OCI-LY7 (cell line): ENCODE measurements at regions not wholly inside any gene's neighbourhood (a gene's known extent, or its start where the extent isn't known, plus 50 kb on each side); places are given as distances from the start of the nearest gene placed in this dataset.

ENCODE experiments used
- BruUV-seq: library from RNA; stranded (reverse); fragments of 400-500 nt; replicated peaks from 2 replicates; lab custom pipeline; 2021; lab: Mats Ljungman, UMichigan
- CTCF ChIA-PET: fragments of 300-600 bp; sonication (Branson Sonifier 250); formaldehyde crosslinking; loops from one replicate; lab custom pipeline; 2022; ENCODE audit warnings: antibody characterized with exemption; ENCODE audit not compliant: unreplicated experiment; lab: Charles Lee
- POLR2A ChIA-PET: fragments of 300-600 bp; sonication (Branson Sonifier 250); formaldehyde crosslinking; loops from one replicate; lab custom pipeline; 2022; ENCODE audit warnings: antibody characterized with exemption; lab: Charles Lee
- DNase-seq: peaks from one replicate; pipeline ENCODE4 v3.0.0-alpha.2; 2015; ENCODE audit warnings: low spot score
- H2AFZ ChIP-seq: fragments of 200-600 bp; sonication (generic), shearing (Covaris generic); 2 replicates; pipeline ENCODE4 v1.6.1; 2014; ENCODE audit warnings: mild to moderate bottlenecking, antibody characterized with exemption, low read length, moderate library complexity
- H3K27ac ChIP-seq: fragments of 200-600 bp; sonication (generic); 2 replicates; pipeline ENCODE4 v1.5.1; 2014; ENCODE audit warnings: mixed run types, low read depth, mild to moderate bottlenecking, moderate library complexity, low read length, inconsistent platforms; ENCODE audit not compliant: poor library complexity, severe bottlenecking
- H3K36me3 ChIP-seq: fragments of 200-600 bp; sonication (generic); 2 replicates; pipeline ENCODE4 v1.6.1; 2014; ENCODE audit warnings: mild to moderate bottlenecking, antibody characterized with exemption, low read length, moderate library complexity, mixed read lengths; ENCODE audit not compliant: insufficient read depth
- H3K4me1 ChIP-seq: fragments of 200-600 bp; sonication (generic); 2 replicates; pipeline ENCODE4 v1.5.1; 2014; ENCODE audit warnings: mild to moderate bottlenecking, low read length; ENCODE audit not compliant: insufficient read depth, poor library complexity, severe bottlenecking
- H3K4me2 ChIP-seq: fragments of 200-600 bp; sonication (generic); 2 replicates; pipeline ENCODE4 v1.6.1; 2014; ENCODE audit warnings: mild to moderate bottlenecking, low read length
- H3K4me3 ChIP-seq: fragments of 200-600 bp; sonication (generic); 2 replicates; pipeline ENCODE4 v1.5.1; 2014; ENCODE audit warnings: mild to moderate bottlenecking, low read depth, low read length; ENCODE audit not compliant: poor library complexity, severe bottlenecking
- H3K79me2 ChIP-seq: fragments of 200-600 bp; sonication (generic); 2 replicates; pipeline ENCODE4 v1.6.1; 2016; ENCODE audit warnings: low read depth, mild to moderate bottlenecking, low read length, moderate library complexity, mixed read lengths; ENCODE audit not compliant: insufficient read depth
- H3K9me2 ChIP-seq: fragments of 200-600 bp; sonication (generic); 2 replicates; pipeline ENCODE4 v1.6.1; 2016; ENCODE audit warnings: mild to moderate bottlenecking, low read length, mixed read lengths; ENCODE audit not compliant: insufficient read depth
- H3K9me3 ChIP-seq: fragments of 200-600 bp; sonication (generic); 2 replicates; pipeline ENCODE4 v1.6.1; 2014; ENCODE audit warnings: mild to moderate bottlenecking, mixed run types, low read length, mixed read lengths
- H4K20me1 ChIP-seq: fragments of 200-600 bp; sonication (generic); 2 replicates; pipeline ENCODE4 v1.6.1; 2014; ENCODE audit warnings: mild to moderate bottlenecking, antibody characterized with exemption, low read length, moderate library complexity, mixed read lengths; ENCODE audit not compliant: insufficient read depth
- EZH2phosphoT487 ChIP-seq: fragments of 200-600 bp; sonication (generic); IDR thresholded peaks from 2 replicates; pipeline ENCODE4 v1.6.1; 2018; ENCODE audit warnings: low read depth, borderline replicate concordance, mild to moderate bottlenecking, mixed run types, antibody characterized with exemption, low read length, moderate library complexity, mixed read lengths
- intact Hi-C: fragments of 100-400 bp; cut with micrococcal nuclease; formaldehyde crosslinking; loops from one replicate; pipeline ENCODE4 v1.10.0; 2022; ENCODE audit not compliant: unreplicated experiment
- TF ChIP-seq, protein P1 (sequence below): fragments of 200-600 bp; sonication (generic); conservative IDR thresholded peaks from 2 replicates; pipeline ENCODE4 v1.5.1; 2014; ENCODE audit warnings: mild to moderate bottlenecking, antibody characterized with exemption, low read length, moderate library complexity, mixed read lengths

DNA sequence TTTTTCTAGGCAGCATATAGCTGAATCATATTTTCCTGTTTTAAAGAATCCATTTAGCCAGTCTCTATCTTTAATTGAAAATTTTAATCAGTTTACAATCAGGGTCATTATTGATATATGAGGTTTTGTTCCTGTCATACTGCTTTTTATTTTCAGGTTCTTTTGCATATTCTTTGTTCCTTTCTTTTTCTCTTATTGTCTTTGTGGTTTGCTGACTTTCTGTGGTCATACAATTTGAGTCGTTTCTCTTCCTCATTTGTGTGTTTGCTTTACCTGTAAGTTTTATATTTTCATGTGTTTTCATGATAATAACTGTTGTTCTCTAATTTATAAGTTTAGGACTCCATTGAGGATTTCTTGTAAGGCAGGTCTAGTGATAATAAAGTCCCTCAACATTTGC lies 812.6 kb downstream of the DACH1 start:
- BruUV-seq: no TSS peak
- Histone ChIP-seq H3K9me2 (no peaks in the 10 kb centered on the region), H3K4me1 (peaks cover 5% of the 10 kb centered on the region), H3K79me2 (no peaks in the 10 kb centered on the region), H3K4me3 (no peak overlapping the region), H4K20me1 (no peaks in the 10 kb centered on the region), H3K4me2 (no peak overlapping the region), H2AFZ (no peak overlapping the region), H3K36me3 (no peaks in the 10 kb centered on the region), H3K9me3 (peaks cover 9% of the 10 kb centered on the region; the same call in 1 of the 2 replicates), H3K27ac (no peak overlapping the region)
- intact Hi-C loops: no loop called here
- ChIA-PET POLR2A (no interaction called here), CTCF (no interaction called here)
- DNase-seq: no peak
- TF ChIP-seq, protein P1, sequence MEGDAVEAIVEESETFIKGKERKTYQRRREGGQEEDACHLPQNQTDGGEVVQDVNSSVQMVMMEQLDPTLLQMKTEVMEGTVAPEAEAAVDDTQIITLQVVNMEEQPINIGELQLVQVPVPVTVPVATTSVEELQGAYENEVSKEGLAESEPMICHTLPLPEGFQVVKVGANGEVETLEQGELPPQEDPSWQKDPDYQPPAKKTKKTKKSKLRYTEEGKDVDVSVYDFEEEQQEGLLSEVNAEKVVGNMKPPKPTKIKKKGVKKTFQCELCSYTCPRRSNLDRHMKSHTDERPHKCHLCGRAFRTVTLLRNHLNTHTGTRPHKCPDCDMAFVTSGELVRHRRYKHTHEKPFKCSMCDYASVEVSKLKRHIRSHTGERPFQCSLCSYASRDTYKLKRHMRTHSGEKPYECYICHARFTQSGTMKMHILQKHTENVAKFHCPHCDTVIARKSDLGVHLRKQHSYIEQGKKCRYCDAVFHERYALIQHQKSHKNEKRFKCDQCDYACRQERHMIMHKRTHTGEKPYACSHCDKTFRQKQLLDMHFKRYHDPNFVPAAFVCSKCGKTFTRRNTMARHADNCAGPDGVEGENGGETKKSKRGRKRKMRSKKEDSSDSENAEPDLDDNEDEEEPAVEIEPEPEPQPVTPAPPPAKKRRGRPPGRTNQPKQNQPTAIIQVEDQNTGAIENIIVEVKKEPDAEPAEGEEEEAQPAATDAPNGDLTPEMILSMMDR: no peak
- no peak for TF ChIP-seq EZH2phosphoT487

DNA sequence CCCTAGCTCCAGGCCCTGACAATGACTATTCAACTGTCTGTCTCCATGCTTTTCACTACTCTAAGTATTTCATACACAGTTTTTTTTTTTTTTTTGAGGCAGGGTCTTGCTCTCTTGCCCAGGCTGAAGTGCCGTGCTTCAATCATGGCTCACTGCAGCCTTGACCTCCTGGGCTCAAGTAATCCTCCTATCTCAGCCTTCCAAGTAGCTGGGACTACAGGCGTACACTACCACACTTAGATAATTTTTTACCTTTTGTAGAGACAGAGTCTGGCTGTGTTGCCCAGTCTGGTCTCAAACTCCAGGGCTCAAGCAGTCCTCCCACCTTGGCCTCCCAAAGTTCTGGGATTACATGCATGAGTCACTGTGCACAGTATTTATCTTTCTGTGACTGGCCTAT lies 815.4 kb downstream of the DACH1 start:
- ChIA-PET POLR2A (no interaction called here), CTCF (no interaction called here)
- Histone ChIP-seq H3K9me2 (no peaks in the 10 kb centered on the region), H3K4me3 (no peak overlapping the region), H3K4me2 (no peak overlapping the region), H3K36me3 (no peaks in the 10 kb centered on the region), H3K27ac (no peak overlapping the region), H3K9me3 (peaks cover 9% of the 10 kb centered on the region; the same call in 1 of the 2 replicates), H3K4me1 (peaks cover 5% of the 10 kb centered on the region), H3K79me2 (no peaks in the 10 kb centered on the region), H4K20me1 (no peaks in the 10 kb centered on the region), H2AFZ (no peak overlapping the region)
- no TSS peak for BruUV-seq
- intact Hi-C loops: no loop called here
- TF ChIP-seq, protein P1: no peak
- TF ChIP-seq EZH2phosphoT487: no peak
- no peak for DNase-seq

DNA sequence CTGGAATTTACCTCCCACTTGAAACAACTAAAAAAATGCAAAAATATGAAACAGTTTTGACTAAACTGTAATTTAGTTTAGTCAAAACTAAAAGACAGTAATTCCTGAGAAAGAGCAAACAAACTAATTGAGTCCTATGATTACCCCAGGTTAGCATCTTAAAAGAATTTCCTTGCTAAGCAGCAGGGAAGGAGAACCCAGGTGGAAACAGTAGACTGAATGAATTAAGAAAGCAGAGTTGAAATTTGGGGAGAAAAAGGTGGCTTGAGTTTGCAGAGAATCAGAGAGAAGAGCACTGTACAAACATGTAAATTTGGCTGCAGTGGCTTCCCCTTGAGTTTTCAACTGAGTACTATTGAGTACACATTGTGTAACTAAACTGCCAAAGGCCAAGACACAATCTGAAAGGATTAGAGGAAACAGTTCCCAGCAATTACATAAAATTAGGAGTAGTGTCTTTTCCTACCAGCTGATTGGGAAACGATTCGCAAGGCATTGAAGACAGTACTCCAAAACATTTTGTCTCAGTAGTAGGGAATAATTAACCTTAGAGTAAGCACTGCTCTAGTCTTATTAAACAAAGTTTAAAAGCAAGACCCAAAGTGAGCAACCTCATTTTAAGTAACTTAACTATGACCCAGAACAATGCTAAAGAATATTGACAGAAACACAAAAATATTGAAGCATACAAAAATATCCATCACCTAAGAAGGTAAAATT lies 820.5 kb downstream of the DACH1 start:
- H3K4me2 ChIP-seq: no peak overlapping the region
- H3K4me1 ChIP-seq: no peaks in the 10 kb centered on the region
- no peak for DNase-seq
- POLR2A ChIA-PET: interaction anchor here (1.2 kb wide), 1 partner anchor 9 kb away, joined by 3 read pairs; no protein-coding TSS in a partner anchor
- H3K9me2 ChIP-seq: no peaks in the 10 kb centered on the region
- BruUV-seq: no TSS peak
- H2AFZ ChIP-seq: no peak overlapping the region
- no peak overlapping the region for H3K27ac ChIP-seq
- H3K79me2 ChIP-seq: no peaks in the 10 kb centered on the region
- H3K9me3 ChIP-seq: no peaks in the 10 kb centered on the region
- CTCF ChIA-PET: no interaction called here
- no peak for TF ChIP-seq EZH2phosphoT487
- TF ChIP-seq, protein P1: no peak
- intact Hi-C loops: no loop called here
- no peaks in the 10 kb centered on the region for H3K36me3 ChIP-seq
- no peaks in the 10 kb centered on the region for H4K20me1 ChIP-seq
- H3K4me3 ChIP-seq: no peak overlapping the region
